ENCODE measurements at regions not wholly inside any gene's neighbourhood (a gene's known extent, or its start where the extent isn't known, plus 50 kb on each side); places are given as distances from the start of the nearest gene placed in this dataset.

- no peak for DNase-seq (ENCODE audit: low read depth)
- no peak overlapping the region for H3K4me3 ChIP-seq (ENCODE audit: low read depth, low read length)
- no peak for TF ChIP-seq CTCF (conservative IDR thresholded peaks at IDR 0.05; ENCODE audit: low read depth, low read length)
These were observed 292.9 kb downstream of the ANTXR2 start for GRCh38 chr4:79780129-79780528.

- no peak for DNase-seq (ENCODE audit: low read depth)
- no peak overlapping the region for H3K4me3 ChIP-seq (ENCODE audit: low read depth, low read length)
- no peak for TF ChIP-seq CTCF (conservative IDR thresholded peaks at IDR 0.05; ENCODE audit: low read depth, low read length)
These were observed 300.5 kb downstream of the ANTXR2 start for GRCh38 chr4:79772510-79772909.

- no peak overlapping the region for H3K4me3 ChIP-seq (ENCODE audit: low read depth, low read length)
- no peak for DNase-seq (ENCODE audit: low read depth)
- no peak for TF ChIP-seq CTCF (conservative IDR thresholded peaks at IDR 0.05; ENCODE audit: low read depth, low read length)
These were observed 308.9 kb downstream of the ANTXR2 start for GRCh38 chr4:79764120-79764519.

- TF ChIP-seq CTCF (conservative IDR thresholded peaks at IDR 0.05; ENCODE audit: low read depth, low read length): no peak
- no peak for DNase-seq (ENCODE audit: low read depth)
- no peak overlapping the region for H3K4me3 ChIP-seq (ENCODE audit: low read depth, low read length)
These were observed 309.4 kb downstream of the ANTXR2 start for GRCh38 chr4:79763486-79764075.

- no peak for TF ChIP-seq CTCF (conservative IDR thresholded peaks at IDR 0.05; ENCODE audit: low read depth, low read length)
- H3K4me3 ChIP-seq (ENCODE audit: low read depth, low read length): no peak overlapping the region
- DNase-seq (ENCODE audit: low read depth): no peak
These were observed 313.2 kb downstream of the ANTXR2 start for GRCh38 chr4:79759793-79760192.

GRCh38 chr4:79757600-79757999 lies 315.4 kb downstream of the ANTXR2 start:
- no peak for TF ChIP-seq CTCF (conservative IDR thresholded peaks at IDR 0.05; ENCODE audit: low read depth, low read length)
- H3K4me3 ChIP-seq (ENCODE audit: low read depth, low read length): no peak overlapping the region
- DNase-seq (ENCODE audit: low read depth): no peak

- no peak for DNase-seq (ENCODE audit: low read depth)
- no peak for TF ChIP-seq CTCF (conservative IDR thresholded peaks at IDR 0.05; ENCODE audit: low read depth, low read length)
- H3K4me3 ChIP-seq (ENCODE audit: low read depth, low read length): no peak overlapping the region
These were observed 316.7 kb downstream of the ANTXR2 start for GRCh38 chr4:79756140-79756895.
